HG03521 (cell line): ENCODE measurements at regions not wholly inside any gene's neighbourhood (a gene's known extent, or its start where the extent isn't known, plus 50 kb on each side); places are given as distances from the start of the nearest gene placed in this dataset.
A peak's percentile ranks its signal among the peaks of the same experiment; 100 is the strongest.

Experiments
- ATAC-seq: cut with Tn5 transposase; IDR thresholded peaks from one replicate; pipeline ENCODE4 v1.9.1; 2021; ENCODE audit warnings: mild to moderate bottlenecking, moderate library complexity; ENCODE audit not compliant: unreplicated experiment

DNA sequence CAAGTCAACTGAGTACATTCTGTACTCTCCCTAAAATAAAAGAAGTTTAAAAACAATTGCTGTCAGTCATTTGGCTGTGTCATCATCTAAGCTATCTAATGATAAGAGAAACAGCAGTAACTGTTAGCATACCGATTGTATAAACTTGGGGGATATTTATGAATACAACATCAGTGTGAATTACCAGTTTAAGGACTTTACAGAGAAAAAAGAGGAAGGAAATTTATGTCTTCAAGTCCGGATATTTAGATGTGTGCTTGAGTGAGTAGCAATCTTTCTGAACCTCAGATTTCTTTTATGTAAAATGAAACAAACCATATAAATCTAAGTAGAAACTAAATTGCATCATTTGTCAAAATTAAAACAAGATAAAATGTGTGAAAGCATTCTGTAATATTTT, 1557.0 kb downstream of the MRPL39 start:
- no peak for ATAC-seq

DNA sequence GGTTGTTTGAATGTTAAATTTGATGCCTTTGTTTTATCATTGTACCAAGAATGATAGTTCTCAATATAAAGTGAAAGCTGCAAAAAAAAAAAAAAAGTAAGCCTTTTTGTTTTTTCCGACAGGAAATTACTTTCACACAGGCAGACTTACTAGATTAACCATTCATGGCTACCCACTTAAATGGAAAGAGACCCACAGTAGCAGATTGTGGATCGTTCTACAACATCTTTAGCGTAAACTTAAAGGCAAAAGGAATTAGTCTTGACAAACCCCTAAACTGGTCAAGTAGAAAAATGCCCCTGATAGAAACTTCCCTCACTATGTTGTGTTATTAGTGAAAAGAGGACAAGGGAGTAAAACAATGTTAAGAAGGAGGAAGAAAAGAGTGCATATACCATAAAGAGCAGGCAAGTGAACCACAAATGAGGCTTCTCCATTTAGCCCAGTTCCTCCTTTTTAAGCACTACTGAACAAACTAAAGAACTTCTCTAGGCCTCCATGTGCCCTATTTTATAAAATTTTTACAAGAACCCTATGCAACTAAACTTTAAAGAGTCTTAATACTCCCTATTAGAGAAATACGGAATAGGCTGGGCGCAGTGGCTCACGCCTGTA, 1560.3 kb downstream of the MRPL39 start:
- no peak for ATAC-seq

DNA sequence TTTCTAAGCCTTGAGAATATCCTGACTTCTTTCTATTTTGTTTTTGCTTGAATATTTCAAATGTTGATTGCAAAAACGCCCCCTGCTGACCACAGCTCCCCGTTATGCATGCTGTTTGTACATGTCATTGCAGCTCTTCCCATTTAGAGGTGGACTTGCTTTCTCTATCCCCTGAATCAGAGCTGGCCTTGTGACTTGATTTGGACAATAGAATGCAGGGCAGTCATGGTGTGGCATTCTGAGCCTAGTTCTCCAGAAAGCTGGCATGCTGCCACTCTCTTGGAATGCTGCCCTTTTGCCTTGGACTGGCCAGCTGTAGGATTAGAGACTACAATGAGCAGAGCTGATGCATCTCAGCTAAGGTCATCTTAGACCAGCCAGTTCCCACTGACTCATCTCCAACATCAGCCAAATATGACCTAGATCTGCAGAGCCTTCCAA, 1561.5 kb downstream of the MRPL39 start:
- ATAC-seq = no peak

DNA sequence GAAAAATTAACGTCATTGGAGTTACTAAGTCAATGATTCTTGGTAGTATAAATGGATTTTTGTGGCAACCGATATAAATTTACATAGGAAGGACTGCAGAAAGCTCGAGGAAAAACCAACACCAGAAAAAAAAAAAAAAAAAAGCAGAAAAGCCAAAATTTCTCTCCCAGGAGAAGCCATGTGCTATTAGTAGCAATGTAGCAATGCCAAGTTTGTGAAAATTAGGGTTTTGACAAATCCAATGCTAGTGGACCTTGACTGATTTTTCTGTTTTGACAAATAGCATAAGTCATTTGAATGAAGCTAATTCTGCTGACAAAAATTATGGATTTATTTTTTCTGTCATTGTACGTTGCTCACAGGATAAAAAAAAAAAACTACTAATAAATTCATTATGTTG, 1561.9 kb downstream of the MRPL39 start:
- no peak for ATAC-seq

DNA sequence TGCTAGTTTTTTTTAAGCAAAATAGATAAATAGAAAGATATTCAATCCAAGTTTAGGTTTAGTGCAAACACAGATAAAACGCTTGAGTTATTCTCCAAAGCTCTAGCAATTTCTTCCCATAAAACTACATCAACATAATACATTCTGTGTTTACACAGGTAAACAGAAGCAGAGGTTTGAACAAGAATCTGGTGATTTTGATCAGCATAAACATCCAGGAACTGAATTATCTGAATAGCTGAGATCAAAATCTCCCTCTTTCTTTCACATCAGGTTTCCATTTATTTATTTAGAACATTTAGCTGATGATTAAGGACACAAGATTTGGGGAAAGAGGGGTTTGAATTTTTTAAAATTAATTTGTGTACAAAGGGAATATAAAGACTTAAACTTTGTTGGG, 1564.6 kb downstream of the MRPL39 start:
- ATAC-seq = no peak

DNA sequence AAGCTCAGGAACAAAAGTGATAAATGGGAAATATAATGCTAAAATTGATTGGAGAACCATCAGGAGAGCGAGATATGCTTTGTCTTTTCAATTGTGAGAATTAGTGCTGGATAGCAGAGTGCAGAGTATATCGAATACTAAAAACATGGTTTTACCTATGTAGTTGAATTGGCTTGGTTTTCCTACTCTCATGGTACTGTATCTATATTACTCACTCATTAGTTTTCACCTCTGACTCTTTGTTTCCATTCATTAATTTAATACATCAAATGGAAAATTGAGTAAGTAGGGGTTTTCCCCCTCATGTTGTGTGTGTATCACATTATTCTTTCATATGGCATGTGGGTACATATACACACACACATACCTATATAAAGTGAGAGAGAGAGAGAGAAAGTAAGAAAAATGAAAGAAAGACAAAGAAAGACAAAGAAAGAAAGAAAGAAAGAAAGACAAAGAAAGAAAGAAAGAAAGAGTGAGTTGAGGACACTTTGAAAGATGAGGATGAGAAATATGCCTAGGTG, 1574.5 kb downstream of the MRPL39 start:
- ATAC-seq = no peak

DNA sequence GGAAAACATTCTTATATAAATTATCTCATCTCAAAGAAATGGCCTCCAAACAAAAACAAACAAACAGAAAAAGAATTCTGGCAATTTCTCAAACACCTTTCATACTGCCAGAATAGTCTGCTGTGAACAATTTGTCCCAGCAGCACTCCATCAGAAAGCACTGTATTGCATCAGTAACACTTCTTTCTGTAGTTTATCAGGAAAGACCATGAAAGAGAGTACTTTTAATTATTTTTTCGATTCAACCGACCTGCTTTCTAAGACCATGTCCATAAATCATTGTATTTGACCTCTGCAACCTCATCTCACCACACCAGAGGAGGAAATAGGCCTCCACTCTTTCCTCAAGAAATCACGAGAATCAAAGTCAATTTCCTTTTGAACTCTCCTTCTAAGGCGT, 1579.9 kb downstream of the MRPL39 start:
- no peak for ATAC-seq

DNA sequence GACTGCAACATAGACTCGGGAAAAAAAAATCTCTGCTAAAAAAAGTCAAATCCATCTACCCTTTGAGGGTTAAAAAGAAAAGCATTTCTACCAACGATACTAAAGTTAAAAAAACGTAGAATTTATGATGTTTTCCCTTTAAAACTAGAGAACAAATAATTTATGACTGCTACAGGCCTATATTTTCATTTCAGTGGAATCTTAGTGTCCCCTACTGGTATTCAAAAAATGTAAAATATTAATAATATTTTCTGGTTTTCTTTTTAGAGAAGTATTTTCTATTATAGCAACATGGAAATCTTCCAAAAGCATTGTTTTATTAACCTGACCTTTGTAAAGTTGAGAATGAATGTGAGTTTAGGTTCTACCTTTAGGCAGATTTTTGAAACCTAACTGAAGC, 1582.2 kb downstream of the MRPL39 start:
- ATAC-seq = no peak

DNA sequence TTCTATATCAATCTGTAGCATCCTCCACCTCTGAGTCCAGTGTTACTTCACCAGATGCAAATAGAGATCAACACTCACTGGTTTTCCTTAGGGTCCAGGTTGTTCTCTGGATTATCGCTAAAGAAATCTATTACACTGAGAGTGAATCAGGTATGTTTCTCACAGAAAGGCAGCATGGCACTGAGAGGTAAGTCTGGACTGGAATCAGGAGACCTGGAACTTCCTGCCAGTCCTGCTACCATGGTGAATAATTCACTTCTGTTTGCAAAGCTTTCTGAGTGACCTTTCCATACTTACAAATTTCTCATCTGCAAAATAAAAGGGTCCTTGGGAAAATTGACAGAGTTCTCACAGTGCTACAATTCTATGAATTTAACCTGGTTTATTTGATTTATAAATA, 1583.3 kb downstream of the MRPL39 start:
- ATAC-seq = no peak

DNA sequence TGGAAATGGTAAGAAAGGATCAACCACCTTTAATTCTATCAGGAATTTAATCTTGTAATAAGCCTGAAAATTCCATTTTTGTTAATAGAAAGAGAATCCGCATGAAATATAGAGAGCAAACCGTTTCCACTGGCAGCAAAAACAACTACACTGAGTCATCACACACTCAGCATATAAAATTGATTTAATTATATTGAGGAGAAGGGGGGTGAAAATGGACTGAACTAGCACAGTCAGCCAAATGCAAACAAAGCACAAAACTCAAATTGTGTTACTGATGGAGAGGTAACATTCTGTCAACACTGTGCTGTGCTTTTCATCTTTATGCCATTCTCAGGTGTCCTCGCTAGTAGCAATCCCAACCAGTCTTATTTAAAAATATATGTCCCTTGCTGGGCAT, 1583.9 kb downstream of the MRPL39 start:
- no peak for ATAC-seq

DNA sequence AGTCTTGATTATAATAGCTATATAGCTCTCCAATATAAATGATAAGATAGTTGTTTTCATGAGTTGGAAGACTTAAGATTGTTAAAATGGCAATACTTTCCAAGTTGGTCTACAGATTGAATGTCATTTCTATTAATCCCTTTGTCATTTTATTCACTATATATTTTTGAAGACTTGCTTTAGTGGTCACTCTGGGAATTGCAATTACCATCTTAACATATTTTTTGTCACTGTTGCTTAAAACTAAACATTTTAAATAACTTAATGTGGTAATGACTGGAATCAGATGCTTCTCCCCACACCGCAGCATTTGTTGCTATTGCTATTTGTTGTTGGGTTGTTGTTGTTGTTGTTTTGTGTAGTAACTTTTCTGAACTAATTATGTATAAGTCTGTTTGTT, 1592.9 kb downstream of the MRPL39 start:
- no peak for ATAC-seq

DNA sequence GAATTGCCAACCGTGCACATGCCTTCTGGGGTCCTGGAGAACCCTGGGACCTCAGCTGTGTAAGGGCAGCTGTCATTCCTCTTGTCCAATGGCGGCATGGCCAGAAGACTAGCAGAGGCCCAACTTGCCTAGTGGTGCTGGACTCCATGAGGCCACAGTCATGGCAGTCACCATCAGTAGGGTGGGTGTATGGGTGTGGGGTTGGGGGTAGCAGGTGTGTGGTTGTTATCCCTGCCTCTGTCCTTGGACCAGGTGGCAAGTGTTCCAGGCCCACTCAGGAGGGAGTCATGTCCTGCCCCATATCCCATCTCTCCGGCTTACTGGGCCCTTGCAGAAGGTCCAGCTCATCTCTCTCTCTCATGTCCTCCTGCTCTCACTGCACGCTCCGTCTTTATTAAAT, 1596.2 kb downstream of the MRPL39 start:
- no peak for ATAC-seq

DNA sequence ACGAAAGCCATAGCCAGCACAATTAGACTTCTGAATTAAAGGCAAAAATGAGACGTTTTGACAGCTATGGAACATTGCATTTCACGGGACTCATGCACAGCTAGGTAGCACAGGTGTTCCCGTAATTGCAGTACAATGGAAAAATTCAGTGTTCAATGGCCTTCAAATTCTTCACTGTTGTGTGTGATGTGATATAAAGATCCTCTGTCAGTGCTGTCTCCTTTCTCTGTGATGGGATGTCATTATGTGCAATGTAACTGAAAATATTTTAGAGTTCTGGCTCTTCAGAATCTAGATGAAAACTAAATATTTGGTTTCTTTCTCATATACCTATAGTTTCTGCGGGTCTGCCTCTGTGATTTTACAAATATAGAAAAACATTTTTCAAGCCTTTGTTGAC, 1599.7 kb downstream of the MRPL39 start:
- ATAC-seq = no peak

DNA sequence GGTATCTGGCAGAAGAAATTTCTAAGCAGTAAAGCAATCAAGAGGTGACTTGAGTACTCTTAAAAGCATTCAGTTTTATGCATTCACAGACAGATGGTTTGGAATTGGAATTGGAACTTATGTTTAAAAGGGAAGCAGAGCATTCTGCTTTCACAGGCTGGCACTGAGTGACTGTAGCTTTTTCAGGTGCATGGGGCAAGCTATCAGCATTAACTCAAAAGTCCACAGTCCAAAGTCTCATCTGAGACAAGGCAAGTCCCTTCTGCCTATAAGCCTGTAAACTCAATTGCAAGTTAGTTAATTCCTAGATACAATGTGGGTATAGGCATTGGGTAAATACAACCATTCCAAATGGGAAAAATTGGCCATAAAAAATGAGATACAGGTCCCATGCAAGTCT, 1620.3 kb downstream of the MRPL39 start:
- ATAC-seq = no peak

DNA sequence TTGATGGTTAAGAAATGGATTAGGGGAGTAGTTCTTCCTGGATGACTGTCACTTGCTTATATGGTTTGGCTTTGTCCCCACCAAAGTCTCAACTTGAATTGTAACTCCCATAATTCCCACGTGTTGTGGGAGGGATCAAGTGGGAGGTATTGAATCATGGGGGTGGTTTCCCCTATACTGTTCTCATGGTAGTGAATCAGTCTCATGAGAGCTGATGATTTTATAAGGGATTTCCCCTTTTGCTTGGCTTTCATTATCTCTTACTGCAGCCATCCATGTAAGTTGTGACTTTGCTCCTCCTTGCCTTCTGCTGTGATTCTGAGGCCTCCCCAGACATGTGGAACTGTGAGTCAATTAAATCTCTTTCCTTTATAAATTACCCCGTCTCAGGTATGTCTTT, 1621.1 kb downstream of the MRPL39 start:
- no peak for ATAC-seq

DNA sequence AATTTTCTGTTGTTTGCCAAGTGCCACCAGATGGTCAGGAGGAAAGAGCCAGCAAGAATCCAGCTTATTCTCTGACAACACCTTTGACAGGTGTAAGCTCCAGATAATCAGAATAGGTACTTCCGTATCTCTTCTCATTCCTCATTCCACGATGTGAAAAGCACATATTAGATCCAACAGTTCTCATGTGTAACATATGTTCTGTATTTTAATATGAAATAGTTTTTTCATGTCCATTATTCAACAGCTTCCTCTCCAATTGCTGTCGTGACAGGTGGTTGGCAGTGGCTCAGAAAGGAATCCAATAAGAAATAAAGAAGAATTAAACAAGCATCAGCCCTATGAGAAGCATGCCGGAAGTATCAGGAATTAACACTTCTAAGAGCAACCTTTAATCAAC, 1624.7 kb downstream of the MRPL39 start:
- ATAC-seq = no peak

DNA sequence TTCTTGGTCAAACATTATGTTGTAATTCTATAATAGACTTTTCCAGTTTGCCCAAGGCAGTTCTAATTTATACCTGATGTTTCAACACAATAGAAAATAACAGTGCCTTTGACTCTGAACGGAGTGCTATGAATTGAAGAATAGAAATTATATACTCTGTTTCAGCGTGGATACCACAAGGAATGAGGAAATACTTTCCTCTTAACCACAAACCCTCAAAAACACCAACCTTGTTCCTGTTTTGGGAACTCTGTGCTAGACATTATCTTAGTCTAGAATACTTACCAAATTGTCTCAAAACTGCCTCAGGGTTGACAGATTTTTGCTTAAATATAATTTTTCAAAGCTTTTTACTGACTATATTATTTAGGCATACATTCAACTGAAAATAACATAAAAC, 1629.3 kb downstream of the MRPL39 start:
- no peak for ATAC-seq

DNA sequence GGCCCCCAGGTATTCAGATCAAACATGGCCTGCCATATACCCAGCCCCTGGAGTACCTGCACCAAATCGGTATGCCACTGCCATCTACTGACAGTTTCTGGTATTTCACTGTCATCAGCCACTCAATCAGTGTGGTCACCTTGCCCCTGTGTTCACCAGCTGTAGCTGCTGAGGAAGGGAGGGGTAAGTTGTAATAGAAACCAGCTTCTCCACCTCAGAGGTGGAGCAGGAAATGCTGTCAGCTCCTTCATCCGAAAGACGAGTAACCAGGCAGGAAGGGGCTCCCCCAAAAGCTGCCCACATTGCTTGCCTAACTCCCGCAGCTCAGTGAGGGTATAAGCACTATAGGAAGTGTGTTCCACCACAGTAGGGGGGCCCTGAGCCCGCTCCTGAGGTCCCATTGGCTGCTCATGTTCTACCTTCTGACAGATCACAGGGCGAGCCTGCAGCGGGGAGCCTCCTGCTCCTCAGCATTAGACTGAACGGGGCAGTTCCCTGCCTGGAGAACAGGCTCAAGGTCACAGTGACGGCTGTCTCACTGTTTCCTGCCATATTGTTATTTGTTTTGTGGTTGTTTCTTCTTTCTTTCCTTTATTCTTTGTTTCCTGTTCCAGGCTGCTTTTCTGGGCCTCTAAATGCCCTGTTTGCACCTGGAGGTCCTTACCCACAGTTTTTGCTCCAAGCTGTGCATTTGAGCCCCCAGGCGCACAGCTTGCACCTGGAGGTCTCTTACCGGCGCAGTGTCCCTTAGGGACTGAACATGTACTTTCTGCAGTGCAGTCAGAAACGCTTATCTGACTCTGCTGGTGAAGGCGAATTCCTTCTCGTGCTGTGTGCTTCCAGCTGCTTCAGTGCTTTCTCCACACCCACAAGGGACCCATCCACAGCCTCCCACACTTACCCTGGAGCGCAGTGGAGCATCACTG, 1638.3 kb downstream of the MRPL39 start:
- ATAC-seq = peak; percentile 96

DNA sequence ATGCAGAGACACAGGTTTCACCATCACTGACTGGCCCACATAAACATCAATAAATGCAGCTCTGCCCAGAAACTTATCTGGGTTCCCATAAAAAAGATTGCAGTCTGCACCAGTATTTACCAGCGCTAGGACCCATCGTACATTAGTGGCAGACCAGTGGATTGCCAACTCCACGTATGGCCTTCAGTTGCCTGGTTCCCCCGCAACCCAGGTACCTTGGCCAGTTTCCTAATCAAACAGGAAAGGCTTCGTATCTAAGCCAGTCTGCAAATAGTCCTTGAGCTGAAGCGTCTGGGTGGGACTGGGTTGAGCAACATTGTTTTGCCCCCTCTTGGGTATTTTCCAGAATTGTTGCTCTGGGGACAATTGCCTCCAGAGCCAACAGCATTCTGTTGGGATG, 1639.3 kb downstream of the MRPL39 start:
- no peak for ATAC-seq

DNA sequence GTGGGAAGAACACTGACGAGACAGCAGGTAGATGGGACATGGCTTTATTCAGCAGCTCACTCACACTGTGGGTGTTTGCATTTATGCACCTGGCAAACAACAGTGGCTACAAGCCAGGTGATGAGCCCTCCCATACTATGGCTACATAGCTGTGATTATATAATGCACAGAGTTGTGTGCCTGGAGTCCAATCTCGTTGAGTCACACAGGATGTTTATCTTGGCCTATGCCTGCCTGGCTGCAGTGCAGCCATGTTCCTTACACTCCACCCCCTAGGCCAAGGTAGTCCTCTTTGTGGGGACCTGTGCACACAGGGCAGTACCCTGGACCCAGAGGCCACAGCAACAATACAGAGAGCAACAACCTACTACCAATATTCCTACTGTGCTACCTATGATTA, 1643.8 kb downstream of the MRPL39 start:
- no peak for ATAC-seq

DNA sequence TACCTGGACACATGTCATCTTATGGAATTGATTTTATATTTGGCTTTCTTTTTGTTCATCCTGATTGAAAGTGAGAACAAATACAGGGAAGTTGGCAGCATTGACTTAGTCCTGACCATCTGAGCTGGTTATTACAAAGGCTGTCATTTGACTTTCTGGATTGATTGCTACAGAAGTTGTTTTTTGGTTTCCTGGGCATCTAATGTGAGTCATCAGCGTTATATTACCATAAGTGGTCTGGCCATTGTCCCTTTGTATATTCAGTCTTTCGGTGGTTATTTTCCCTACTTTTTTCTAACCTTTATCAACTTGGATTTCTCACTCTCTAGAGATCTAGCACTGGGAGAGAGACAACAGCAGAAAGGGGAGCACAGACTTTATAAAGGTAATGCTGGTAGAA, 1646.5 kb downstream of the MRPL39 start:
- ATAC-seq = no peak

DNA sequence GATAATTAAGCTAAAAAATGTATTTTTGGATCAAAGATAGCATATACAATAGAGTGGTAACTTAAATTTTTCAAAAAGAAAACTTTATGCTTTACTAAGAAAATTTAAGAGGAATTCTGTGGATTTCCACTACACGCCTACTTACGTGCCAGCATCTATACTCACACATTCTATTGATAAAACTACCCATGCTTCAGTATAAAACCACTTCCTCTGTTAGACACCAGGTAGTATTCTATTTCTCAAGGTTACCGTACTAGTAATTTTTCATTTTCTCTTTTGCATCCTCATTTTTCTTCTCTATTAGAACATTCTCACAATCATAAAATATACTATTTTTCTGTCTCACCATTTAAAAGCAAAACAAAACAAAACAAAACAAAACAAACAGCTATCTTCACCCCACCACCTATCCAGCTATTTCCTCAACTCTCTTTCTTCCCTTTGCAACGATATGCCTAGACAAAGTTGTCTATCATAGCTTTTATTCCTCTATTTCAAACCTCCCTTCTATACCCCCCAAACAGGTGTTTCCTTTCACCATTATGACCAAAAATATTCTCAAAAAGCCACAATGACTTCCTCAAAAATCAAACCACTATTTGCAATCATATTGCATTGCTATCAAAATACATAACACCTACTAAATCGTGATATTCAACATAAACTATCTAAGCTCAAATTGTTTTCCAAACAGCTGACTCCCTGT, 1652.0 kb downstream of the MRPL39 start:
- no peak for ATAC-seq
